HepG2 (cell line): ENCODE measurements at regions not wholly inside any gene's neighbourhood (a gene's known extent, or its start where the extent isn't known, plus 50 kb on each side); places are given as distances from the start of the nearest gene placed in this dataset.

ENCODE experiments used
- ATAC-seq: fragments of 200-7000 bp; cut with Tn5 transposase; 3 replicates; pipeline ENCODE4 v1.9.1; 2020; ENCODE audit warnings: mild to moderate bottlenecking, moderate library complexity
- BruUV-seq: library from RNA; stranded (reverse); fragments of 400-500 nt; replicated peaks from 2 replicates; lab custom pipeline; 2021; lab: Mats Ljungman, UMichigan
- CTCF ChIA-PET: fragments of 300-600 bp; formaldehyde crosslinking; extraction: SDS; loops from one replicate; lab custom pipeline; 2021; ENCODE audit warnings: low total read pairs, inconsistent platforms, low intra/inter-chr PET ratio; lab: Yijun Ruan, JAX
- POLR2A ChIA-PET: fragments of 350-600 bp; sonication (Branson Sonifier 250); formaldehyde crosslinking; loops from one replicate; lab custom pipeline; 2020; ENCODE audit warnings: antibody characterized with exemption, inconsistent platforms; lab: Yijun Ruan, JAX
- DNase-seq: peaks from one replicate; pipeline ENCODE4 v3.0.0-alpha.2; 2015; ENCODE audit warnings: low spot score
- FAIRE-seq: peaks from 3 replicates; lab custom pipeline; 2011; peaks lifted over from hg19 to GRCh38; lab: Jason Lieb, UNC
- H2AFZ ChIP-seq: one replicate; pipeline ENCODE4 v1.6.1; 2011; ENCODE audit warnings: low read length, inconsistent platforms
- H3K27ac ChIP-seq: fragments of 300-600 bp; 3 replicates; pipeline ENCODE4 v1.8.0; 2011; ENCODE audit warnings: mixed run types, mild to moderate bottlenecking, mixed read lengths, low read length, inconsistent platforms; ENCODE audit not compliant: insufficient read depth; ENCODE audit errors: extremely low read length
- H3K27me3 ChIP-seq, 2 experiments: fragments of 200-600 bp in 1 of 2; 2 replicates in 1 of 2; 3 replicates in 1 of 2; pipeline versions ENCODE4 v1.6.0 to v1.8.0; 2011; ENCODE audit warnings: low read length in 2 of 2, mild to moderate bottlenecking in 2 of 2, moderate library complexity in 2 of 2, inconsistent platforms in 1 of 2; ENCODE audit not compliant: insufficient read depth in 2 of 2, control insufficient read depth in 1 of 2
- H3K36me3 ChIP-seq, 2 experiments: fragments of 200-600 bp in 1 of 2; replicated peaks in 1 of 2; 2 replicates in 1 of 2; 3 replicates in 1 of 2; pipeline versions ENCODE4 v1.5.1 to v1.8.0; 2011; ENCODE audit warnings: low read length in 2 of 2, inconsistent platforms in 1 of 2; ENCODE audit not compliant: insufficient read depth in 2 of 2, control insufficient read depth in 1 of 2
- H3K4me1 ChIP-seq: 2 replicates; pipeline ENCODE4 v1.5.1; 2012; ENCODE audit warnings: low read length, inconsistent platforms; ENCODE audit not compliant: insufficient read depth
- H3K4me2 ChIP-seq: 2 replicates; pipeline ENCODE4 v1.6.0; 2011; ENCODE audit warnings: low read depth, low read length, inconsistent platforms
- H3K4me3 ChIP-seq, 3 experiments: fragments of 200-600 bp in 1 of 3; sonication (generic), shearing (Covaris generic) in 1 of 3; replicated peaks in 1 of 3; 2 replicates each; pipeline ENCODE4 v1.5.1; 2011 to 2016; ENCODE audit warnings: low read length in 3 of 3, inconsistent platforms in 2 of 3, low read depth in 2 of 3, mild to moderate bottlenecking in 2 of 3, control low read depth in 1 of 3, mixed read lengths in 1 of 3; ENCODE audit not compliant: insufficient read depth in 1 of 3
- H3K79me2 ChIP-seq: one replicate; pipeline ENCODE4 v1.6.1; 2011; ENCODE audit warnings: low read length, inconsistent platforms; ENCODE audit not compliant: insufficient read depth
- H3K9ac ChIP-seq: 2 replicates; pipeline ENCODE4 v1.6.0; 2011; ENCODE audit warnings: mild to moderate bottlenecking, low read depth, low read length, inconsistent platforms; ENCODE audit not compliant: insufficient read depth
- H3K9me3 ChIP-seq: 2 replicates; pipeline ENCODE4 v1.5.1; 2012; ENCODE audit warnings: mild to moderate bottlenecking, low read length
- H4K20me1 ChIP-seq: 2 replicates; pipeline ENCODE4 v1.6.0; 2011; ENCODE audit warnings: inconsistent platforms, mild to moderate bottlenecking, low read length, moderate library complexity; ENCODE audit not compliant: insufficient read depth
- CHCHD3 ChIP-seq: sonication (generic); formaldehyde crosslinking; IDR thresholded peaks from 2 replicates; pipeline ENCODE4 v1.8.0; 2022; ENCODE audit warnings: mild to moderate bottlenecking, missing genetic modification reagents, moderate library complexity
- DDIT3 ChIP-seq: sonication (generic); formaldehyde crosslinking; IDR thresholded peaks from 2 replicates; pipeline ENCODE4 v1.4.0; 2020; ENCODE audit warnings: mild to moderate bottlenecking, missing genetic modification reagents
- DZIP1 ChIP-seq: sonication (generic); formaldehyde crosslinking; IDR thresholded peaks from 2 replicates; pipeline ENCODE4 v1.5.0; 2020; ENCODE audit warnings: mild to moderate bottlenecking, missing genetic modification reagents
- HDAC1 ChIP-seq: sonication (generic); formaldehyde crosslinking; IDR thresholded peaks from 2 replicates; pipeline ENCODE4 v1.5.1; 2020; ENCODE audit warnings: mild to moderate bottlenecking, missing genetic modification reagents
- HIC2 ChIP-seq: sonication (generic); formaldehyde crosslinking; IDR thresholded peaks from 2 replicates; pipeline ENCODE4 v1.9.0; 2022; ENCODE audit warnings: low read depth, missing genetic modification reagents
- IRF1 ChIP-seq: sonication (generic); formaldehyde crosslinking; IDR thresholded peaks from 2 replicates; pipeline ENCODE4 v1.4.0; 2020; ENCODE audit warnings: low read depth, mild to moderate bottlenecking, missing genetic modification reagents
- MTERF4 ChIP-seq: sonication (generic); formaldehyde crosslinking; IDR thresholded peaks from 2 replicates; pipeline ENCODE4 v1.8.0; 2023; ENCODE audit warnings: mild to moderate bottlenecking, missing genetic modification reagents
- NCOA1 ChIP-seq: sonication (generic); formaldehyde crosslinking; IDR thresholded peaks from 2 replicates; pipeline ENCODE4 v1.9.0; 2021; ENCODE audit warnings: missing genetic modification reagents
- RBM22 ChIP-seq: fragments of 200-400 bp; formaldehyde crosslinking; optimal IDR thresholded peaks from 2 replicates; pipeline ENCODE3; 2017; ENCODE audit warnings: mild to moderate bottlenecking, low read length, moderate library complexity
- ZNF460 ChIP-seq: sonication (generic); formaldehyde crosslinking; IDR thresholded peaks from 2 replicates; pipeline ENCODE4 v1.5.1; 2020; ENCODE audit warnings: missing genetic modification reagents, mild to moderate bottlenecking, borderline replicate concordance
- ZNF839 ChIP-seq: sonication (generic); formaldehyde crosslinking; IDR thresholded peaks from 2 replicates; pipeline ENCODE4 v1.4.0; 2020; ENCODE audit warnings: missing genetic modification reagents, mild to moderate bottlenecking, borderline replicate concordance
- WGBS: methylation state at CpG from one replicate; pipeline ENCODE4 v1.1.6; 2017; ENCODE audit warnings: low lambda C conversion rate; 5-methylcytosine and 5-hydroxymethylcytosine counted together
- in situ Hi-C: cut with HindIII; loops from 2 replicates; pipeline ENCODE4 v1.10.0; 2017; ENCODE audit warnings: low pct_unique_long_range_greater_than_20kb; ENCODE audit not compliant: extremely low pct_ligation_motif_present
- intact Hi-C: fragments of 100-400 bp; cut with micrococcal nuclease; formaldehyde crosslinking; loops from one replicate; pipeline ENCODE4 v1.10.0; 2022; ENCODE audit not compliant: unreplicated experiment

- no peak for TF ChIP-seq HIC2 (CRISPR knock-in tag)
- no peak for TF ChIP-seq ZNF460 (CRISPR knock-in tag)
- TF ChIP-seq HDAC1 (CRISPR knock-in tag), result no peak
- TF ChIP-seq ZNF839, result no peak
Observed at GRCh38 chr5:175104677-175105076, 339.3 kb downstream of the DRD1 start (continued).

GRCh38 chr5:175103746-175104145, 340.2 kb downstream of the DRD1 start:
- under 1% methylated on average over 4 of the region's 4 CpGs for WGBS
- BruUV-seq, result no TSS peak
- intact Hi-C loops, result no loop called here

More at GRCh38 chr5:175103746-175104145, 340.2 kb downstream of the DRD1 start:
- H3K4me2 ChIP-seq, result no peak overlapping the region
- H3K4me3 ChIP-seq, result no peak overlapping the region
- no peak for DNase-seq
- no peak for FAIRE-seq
- POLR2A ChIA-PET, result no interaction called here
- CTCF ChIA-PET, result no interaction called here
- H3K4me1 ChIP-seq, result no peaks in the 10 kb centered on the region
- no peaks in the 10 kb centered on the region for H4K20me1 ChIP-seq
- in situ Hi-C loops, result no loop called here
- no peaks in the 10 kb centered on the region for H3K36me3 ChIP-seq
- no peak overlapping the region for H3K9ac ChIP-seq
- H2AFZ ChIP-seq, result no peak overlapping the region
- no peaks in the 10 kb centered on the region for H3K27me3 ChIP-seq
- H3K9me3 ChIP-seq, result no peaks in the 10 kb centered on the region
- ATAC-seq, result no peak
- H3K27ac ChIP-seq, result no peak overlapping the region
- TF ChIP-seq CHCHD3 (no peak), MTERF4 (CRISPR knock-in tag) (no peak), RBM22 (no peak), NCOA1 (CRISPR knock-in tag) (no peak), IRF1 (CRISPR knock-in tag) (no peak), DDIT3 (CRISPR knock-in tag) (no peak), DZIP1 (no peak)
- no peaks in the 10 kb centered on the region for H3K79me2 ChIP-seq
